ENCODE measurements at regions not wholly inside any gene's neighbourhood (a gene's known extent, or its start where the extent isn't known, plus 50 kb on each side); places are given as distances from the start of the nearest gene placed in this dataset.
"Not testable (repeated sequence)": the region's sequence is repeated elsewhere in the genome, so short reads cannot be mapped to it uniquely, and the experiment has no call there.

GRCh38 chr13:44149231-44149630 is 224.4 kb upstream of the SERP2 start:
- not testable (repeated sequence) for DNase-seq (ENCODE audit: low read depth in 2 of 2)

- DNase-seq (ENCODE audit: low read depth in 2 of 2), result no peak
Measured at GRCh38 chr13:44149821-44150220, 223.8 kb upstream of the SERP2 start.

- no peak for DNase-seq (ENCODE audit: low read depth in 2 of 2)
Measured at GRCh38 chr13:44151474-44151873, 222.2 kb upstream of the SERP2 start.

- no peak for DNase-seq (ENCODE audit: low read depth in 2 of 2)
Measured at GRCh38 chr13:44153496-44153895, 220.1 kb upstream of the SERP2 start.

- DNase-seq (ENCODE audit: low read depth in 2 of 2), result no peak
Measured at GRCh38 chr13:44155422-44156293, 218.0 kb upstream of the SERP2 start.

- no peak for DNase-seq (ENCODE audit: low read depth in 2 of 2)
Measured at GRCh38 chr13:44156294-44156658, 217.3 kb upstream of the SERP2 start.

- no peak for DNase-seq (ENCODE audit: low read depth in 2 of 2)
Measured at GRCh38 chr13:44157606-44158005, 216.0 kb upstream of the SERP2 start.

GRCh38 chr13:44158098-44158521 is 215.5 kb upstream of the SERP2 start:
- DNase-seq (ENCODE audit: low read depth in 2 of 2), result no peak

GRCh38 chr13:44158881-44159632 is 214.6 kb upstream of the SERP2 start:
- DNase-seq (ENCODE audit: low read depth in 2 of 2), result no peak

- DNase-seq (ENCODE audit: low read depth in 2 of 2), result no peak
Measured at GRCh38 chr13:44159633-44160279, 213.9 kb upstream of the SERP2 start.

GRCh38 chr13:44160591-44161191 is 212.9 kb upstream of the SERP2 start:
- no peak for DNase-seq (ENCODE audit: low read depth in 2 of 2)

GRCh38 chr13:44163108-44163507 is 210.5 kb upstream of the SERP2 start:
- no peak for DNase-seq (ENCODE audit: low read depth in 2 of 2)

- no peak for DNase-seq (ENCODE audit: low read depth in 2 of 2)
Measured at GRCh38 chr13:44165221-44165888, 208.3 kb upstream of the SERP2 start.

GRCh38 chr13:44165889-44166496 is 207.6 kb upstream of the SERP2 start:
- no peak for DNase-seq (ENCODE audit: low read depth in 2 of 2)

GRCh38 chr13:44169018-44169911 is 204.4 kb upstream of the SERP2 start:
- peak; percentile 46 to 52 for DNase-seq (ENCODE audit: low read depth in 2 of 2)

GRCh38 chr13:44170731-44171130 is 202.9 kb upstream of the SERP2 start:
- no peak for DNase-seq (ENCODE audit: low read depth in 2 of 2)

GRCh38 chr13:44171156-44171555 is 202.5 kb upstream of the SERP2 start:
- DNase-seq (ENCODE audit: low read depth in 2 of 2), result no peak

- no peak for DNase-seq (ENCODE audit: low read depth in 2 of 2)
Measured at GRCh38 chr13:44171861-44172260, 201.8 kb upstream of the SERP2 start.

- DNase-seq (ENCODE audit: low read depth in 2 of 2), result no peak
Measured at GRCh38 chr13:44172281-44172810, 201.3 kb upstream of the SERP2 start.
